Sciatic nerve (tissue), 2 donors: ENCODE measurements at regions not wholly inside any gene's neighbourhood (a gene's known extent, or its start where the extent isn't known, plus 50 kb on each side); places are given as distances from the start of the nearest gene placed in this dataset.

Experiments
- ATAC-seq: fragments of 200-7000 bp; cut with Tn5 transposase; one replicate; pipeline ENCODE4 v1.9.1; 2020; ENCODE audit warnings: mild to moderate bottlenecking, moderate library complexity
- DNase-seq: peaks from one replicate; pipeline ENCODE4 v3.0.0-alpha.2; 2020; ENCODE audit warnings: low spot score
- intact Hi-C: fragments of 100-400 bp; cut with DNase I; formaldehyde crosslinking; loops from one replicate; pipeline ENCODE4 v1.14.2; 2022
- donor health status: DM: no; HTN: no; CAD: no.
- donor health status: DM: no; HTN: no; CAD: no.

DNA sequence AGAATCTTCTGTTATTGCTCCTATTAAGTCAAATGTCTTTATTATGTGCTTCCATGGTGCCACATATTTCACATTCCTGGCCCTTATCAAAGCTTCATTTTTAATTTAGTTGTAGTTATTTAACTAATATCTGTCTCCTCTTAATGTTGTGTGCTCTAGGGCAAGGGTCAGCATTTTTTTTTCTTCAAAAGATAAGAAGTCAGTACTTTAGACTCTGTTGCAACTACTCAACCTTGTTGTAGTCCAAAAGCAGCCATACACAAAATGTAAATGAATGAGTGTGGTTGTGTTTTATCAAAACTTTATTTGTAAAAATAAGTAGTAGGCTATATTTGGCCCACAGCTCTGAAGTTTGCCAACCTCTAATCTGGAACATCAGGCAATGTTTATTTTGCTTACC, 394.7 kb upstream of the CBLB start:
- no peak for ATAC-seq

DNA sequence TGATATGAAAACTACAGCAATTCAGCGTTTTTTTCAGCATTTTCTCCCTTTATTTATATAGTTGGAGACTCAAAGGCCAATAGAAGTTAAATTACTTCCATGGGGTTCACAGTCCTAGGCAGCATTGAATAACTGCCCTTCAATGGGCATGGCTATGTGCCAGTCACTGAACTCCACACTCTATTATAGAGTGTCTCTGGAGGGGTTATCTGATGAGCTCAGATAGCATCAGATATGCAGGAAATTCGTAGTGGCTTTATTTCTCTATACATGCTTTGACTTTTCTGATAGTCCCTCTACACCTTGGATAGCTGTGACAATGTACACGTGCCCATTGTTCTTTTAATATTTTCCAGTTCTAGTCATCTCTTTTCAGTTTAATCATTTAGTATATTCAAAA, 396.9 kb upstream of the CBLB start:
- ATAC-seq (no peak), DNase-seq (no peak)
- intact Hi-C loops, result no loop called here

More for the DNA sequence above, 394.7 kb upstream of the CBLB start:
- no peak for DNase-seq
- intact Hi-C loops, result no loop called here

DNA sequence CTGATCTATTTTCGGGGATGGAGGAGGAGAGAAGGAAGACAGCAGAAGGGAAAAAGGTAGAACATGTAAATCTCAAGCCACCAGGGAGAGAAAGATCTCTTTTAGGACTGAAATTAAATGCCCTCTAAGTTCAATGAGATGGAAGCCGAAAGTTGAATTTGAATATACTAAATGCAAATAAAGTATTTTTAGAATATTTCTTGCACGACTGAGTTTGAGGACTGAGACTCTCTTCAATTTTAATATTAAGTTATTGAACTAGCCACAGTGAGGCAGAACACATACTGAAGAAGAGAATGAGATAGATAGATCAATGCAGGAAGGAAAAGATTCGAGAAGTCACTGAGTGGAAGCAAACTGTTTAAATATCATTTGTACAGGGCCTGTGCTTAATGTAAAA, 399.9 kb upstream of the CBLB start:
- no peak for DNase-seq
- ATAC-seq, result no peak
- intact Hi-C loops, result no loop called here

DNA sequence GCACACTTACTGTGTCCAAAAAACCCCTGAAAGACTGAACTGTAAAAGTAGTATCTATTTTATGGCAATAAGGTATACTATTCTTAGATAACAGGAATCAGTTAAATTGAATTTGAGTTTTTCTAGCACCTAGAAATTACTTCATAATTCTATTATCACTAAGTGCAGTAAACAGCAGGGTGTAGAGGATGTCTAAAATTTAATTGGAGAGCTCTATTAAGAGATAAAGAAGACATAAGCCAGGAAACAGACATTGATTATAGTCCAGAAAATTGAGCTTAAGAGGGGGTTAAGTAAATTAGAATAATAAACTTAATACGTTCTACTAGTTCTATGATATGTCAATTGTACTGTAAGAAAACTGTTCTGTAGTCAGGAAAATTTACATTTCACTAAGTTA, 403.5 kb upstream of the CBLB start:
- DNase-seq, result no peak
- no peak for ATAC-seq
- intact Hi-C loops, result no loop called here

DNA sequence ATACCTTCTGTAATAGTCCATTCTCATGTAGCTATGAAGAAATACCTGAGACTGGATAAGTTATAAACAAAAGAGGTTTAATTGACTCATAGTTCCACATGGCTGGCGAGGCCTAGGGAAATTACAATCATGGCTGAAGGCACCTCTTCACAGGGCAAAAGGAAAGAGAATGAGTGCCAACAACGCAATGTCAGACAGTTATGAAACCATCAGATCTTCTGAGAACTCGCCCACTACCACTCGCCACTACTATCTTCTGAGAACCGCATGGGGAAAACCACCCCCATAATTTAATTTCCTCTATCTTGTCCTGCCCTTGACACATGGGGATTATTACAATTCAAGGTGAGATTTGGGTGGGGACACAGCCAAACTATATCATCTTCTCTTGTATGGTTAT, 406.8 kb upstream of the CBLB start:
- no peak for DNase-seq
- intact Hi-C loops, result no loop called here
- ATAC-seq, result no peak

DNA sequence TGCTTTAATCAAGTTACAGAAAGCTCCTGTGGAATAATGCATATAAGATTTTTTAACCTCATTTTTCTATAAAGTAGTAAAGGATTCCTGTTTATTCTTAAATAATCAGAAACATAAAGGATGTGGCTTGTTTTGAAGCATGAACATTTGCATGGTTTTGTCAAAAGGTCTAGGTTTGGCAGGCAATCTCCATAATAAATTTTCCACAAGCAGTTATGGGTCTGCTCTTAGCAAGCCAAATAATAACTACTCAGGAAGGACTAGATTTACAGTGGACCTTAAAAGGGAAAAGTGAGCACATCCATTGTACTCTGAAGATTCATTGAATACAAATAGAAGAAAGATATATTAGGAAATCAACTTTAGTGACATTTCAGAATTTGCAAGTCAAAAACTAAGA, 407.3 kb upstream of the CBLB start:
- DNase-seq (no peak), ATAC-seq (no peak)
- intact Hi-C loops, result no loop called here

DNA sequence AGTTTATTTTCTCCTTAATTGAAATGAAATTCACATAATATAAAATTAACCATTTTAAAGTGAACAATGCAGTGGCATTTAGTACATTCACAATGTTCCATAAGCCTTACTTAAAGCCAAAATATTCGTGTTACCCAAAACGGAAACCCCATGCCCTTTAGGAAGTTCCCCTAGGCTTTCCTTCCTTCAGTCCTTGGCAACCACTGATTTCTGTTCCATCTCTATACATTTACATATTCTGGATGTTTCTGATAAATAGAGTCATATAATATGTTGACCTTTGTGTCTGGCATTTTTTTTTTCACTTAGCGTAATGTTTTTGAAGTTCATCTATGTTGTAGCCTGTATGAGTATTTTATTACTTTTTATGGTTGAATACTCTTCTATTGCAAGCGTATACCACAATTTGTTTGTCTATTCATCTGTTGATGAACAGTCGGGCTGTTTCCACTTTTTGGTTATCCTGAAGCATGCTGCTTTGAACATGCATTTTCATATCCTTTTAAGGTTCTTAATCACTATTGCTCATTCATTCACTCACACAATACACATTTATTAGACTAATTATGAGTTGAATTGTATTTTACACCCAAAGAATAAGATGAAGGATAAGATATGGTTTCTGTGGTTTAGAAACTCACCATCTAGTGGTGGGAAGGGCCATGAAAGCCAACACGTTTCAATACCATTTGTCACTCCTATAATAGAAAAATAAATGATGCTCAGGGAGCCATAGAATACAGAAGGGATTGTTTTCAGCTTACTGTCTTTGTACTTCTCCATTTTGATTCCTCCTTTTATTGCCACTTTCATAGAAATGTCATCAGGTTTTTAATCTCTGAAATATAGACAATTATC, 408.2 kb upstream of the CBLB start:
- DNase-seq (no peak), ATAC-seq (no peak)
- intact Hi-C loops, result no loop called here

DNA sequence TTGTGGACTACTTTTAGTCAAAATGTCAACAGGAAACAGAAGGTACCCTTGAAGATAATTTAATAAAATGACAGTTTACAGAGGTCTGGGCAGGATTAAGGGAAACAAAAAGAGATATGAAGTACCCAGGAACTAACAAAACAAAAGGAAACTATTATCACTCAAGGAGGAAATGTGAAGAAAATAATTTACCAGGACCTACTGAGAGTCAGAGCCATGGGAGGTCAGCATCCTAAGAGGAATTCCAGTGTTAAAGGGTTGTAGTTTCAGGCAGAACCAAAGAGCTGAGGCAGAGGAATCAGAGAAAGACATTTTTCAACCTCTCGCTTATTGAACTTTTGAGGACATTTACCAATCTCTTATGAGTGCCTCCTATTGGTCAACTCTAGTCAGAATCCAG, 408.9 kb upstream of the CBLB start:
- ATAC-seq (no peak), DNase-seq (no peak)
- intact Hi-C loops, result no loop called here

DNA sequence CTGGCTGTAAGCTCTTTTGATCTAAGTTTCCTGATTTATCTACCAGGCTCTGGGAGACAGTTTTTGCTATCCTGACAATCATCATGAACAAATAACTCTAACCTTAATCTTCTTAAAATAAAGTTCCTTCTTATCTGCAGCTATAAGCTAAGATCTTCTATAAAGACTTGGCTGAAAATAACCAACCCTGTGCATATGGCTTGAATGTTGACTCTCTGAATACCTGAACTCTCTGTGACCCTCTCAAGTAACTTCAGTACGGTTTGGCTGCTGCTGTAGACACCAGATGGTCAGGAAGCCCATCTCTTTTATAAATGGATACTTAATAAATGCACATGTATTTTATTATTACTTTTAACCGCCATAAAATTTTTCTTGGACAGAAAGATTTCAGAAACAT, 412.4 kb upstream of the CBLB start:
- ATAC-seq (no peak), DNase-seq (no peak)
- intact Hi-C loops, result no loop called here

DNA sequence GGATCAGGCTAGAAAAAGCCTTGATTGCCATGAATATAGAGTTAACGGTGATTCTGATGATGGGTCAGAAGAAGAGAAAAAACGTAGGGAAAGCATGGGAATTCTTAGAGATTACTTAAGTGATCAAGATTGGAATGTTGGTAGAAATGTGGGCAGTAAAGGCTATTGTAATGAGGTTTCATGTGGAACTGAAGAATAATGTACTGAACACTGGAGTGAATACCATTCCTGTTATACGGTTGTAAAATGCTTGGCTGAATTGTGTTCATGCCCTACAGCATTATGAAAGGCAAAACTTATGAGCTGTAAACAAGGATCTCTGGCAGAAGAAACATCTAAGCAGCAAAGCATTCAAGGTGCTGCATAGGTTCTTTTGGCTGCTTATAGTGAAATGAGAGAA, 414.1 kb upstream of the CBLB start:
- DNase-seq (no peak), ATAC-seq (no peak)
- intact Hi-C loops, result no loop called here

DNA sequence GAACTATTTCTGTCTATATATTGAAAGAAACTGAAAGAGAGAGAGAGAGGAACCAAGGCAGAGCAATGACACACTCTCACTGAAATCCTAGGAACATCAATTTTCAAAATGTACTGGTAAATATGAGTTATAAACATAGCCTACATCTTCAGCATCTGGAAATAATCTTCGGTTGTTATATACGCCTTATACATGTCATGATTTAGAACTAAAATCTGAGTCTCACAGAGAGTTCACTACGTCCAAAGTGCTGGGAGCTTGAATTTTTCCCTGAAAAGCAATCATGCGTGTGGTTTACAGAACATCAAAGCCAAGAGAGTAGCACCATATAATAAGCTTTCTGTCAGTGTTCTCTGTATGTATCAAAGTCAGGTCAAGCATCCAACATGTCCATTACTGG, 420.0 kb upstream of the CBLB start:
- intact Hi-C loops, result no loop called here
- no peak for DNase-seq
- no peak for ATAC-seq

DNA sequence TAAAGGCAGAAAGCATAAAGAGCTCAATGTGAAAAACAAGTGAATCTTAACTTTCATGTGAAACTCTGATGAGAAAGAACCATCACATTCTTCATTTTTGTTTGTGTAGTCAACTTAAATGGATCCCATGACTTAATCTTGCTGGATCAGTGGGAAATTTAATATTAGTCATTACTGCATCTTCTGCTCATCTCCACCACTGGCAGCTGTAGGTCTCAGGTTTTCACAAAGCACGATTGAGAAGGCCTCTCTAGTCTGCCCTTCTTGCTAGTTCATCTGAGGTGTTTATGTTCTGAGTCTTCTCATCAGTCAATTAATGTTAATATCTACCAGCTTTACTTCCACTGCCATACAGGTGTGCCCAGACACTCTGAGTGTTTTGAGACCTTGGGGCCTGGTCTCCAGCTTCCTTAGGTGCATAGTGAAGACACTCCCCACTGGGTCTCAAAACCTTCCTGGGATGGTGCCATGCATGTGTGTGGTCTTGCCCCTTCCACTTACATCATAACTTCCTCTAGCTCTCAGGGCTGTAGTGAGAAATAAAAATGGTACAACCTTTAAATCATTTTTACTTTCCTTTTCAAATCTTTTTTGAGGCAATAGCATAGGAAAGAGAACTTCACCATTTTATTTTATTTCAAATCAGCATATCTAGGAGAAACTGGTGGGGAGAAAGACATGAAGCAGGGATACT, 421.6 kb upstream of the CBLB start:
- ATAC-seq, result no peak
- no peak for DNase-seq
- intact Hi-C loops, result no loop called here

DNA sequence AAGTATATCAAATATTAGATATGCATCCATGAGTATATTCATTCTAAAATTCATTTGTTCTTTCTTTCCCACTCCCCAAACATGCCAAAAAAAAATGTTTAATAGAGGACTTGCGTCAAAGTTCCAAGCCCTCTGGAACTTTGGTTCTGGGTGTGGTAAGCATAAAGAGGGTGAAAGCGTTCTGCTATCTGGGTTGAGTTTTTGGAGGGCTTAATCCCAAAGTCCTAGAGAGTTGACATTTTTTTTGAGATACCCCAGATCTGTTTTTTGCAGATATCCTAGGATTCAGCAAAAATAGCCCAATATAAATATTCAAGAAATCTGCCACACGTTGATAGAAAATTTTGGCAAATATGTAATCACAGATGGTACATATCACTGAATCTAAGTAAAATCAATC, 424.3 kb upstream of the CBLB start:
- intact Hi-C loops, result no loop called here
- DNase-seq, result no peak

DNA sequence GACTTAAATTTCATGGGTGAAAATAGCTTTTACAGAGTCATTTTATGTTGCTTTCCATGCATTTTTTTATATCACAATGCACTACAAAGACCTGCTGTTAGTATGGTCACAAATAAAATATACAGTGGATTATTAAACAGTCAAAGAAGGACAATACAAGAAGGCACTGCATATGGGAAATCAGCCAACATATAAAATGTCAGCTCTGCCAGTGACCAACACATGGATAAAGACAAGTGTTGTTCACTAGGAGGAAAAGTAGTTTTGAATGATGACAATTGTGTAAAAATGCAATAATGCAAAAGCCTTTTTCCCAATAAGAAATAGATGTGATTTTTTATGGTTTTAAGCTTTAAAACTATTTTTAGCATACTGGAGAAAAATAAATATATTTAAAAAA, 425.3 kb upstream of the CBLB start:
- DNase-seq, result no peak
- no peak for ATAC-seq
- intact Hi-C loops, result no loop called here

More for the DNA sequence above, 424.3 kb upstream of the CBLB start:
- ATAC-seq, result no peak

DNA sequence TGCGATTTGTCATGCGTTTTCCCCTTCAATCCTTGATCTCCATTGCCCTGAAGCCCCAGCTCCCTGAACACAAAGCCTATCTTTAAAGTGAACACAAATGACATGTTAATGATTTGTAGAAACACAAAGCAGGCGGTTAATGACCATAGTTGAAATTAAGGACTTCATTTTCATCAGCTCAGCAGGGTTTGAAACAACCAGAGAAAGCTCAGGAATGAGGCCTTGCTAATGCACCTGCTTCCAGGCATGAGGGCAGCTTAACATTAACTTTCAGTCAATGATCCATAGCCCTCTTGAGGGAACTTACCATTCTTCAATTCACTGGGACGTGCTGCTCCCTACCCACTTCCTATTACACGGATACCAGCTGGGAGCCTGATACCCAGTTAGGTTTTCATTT, 427.2 kb upstream of the CBLB start:
- DNase-seq, result no peak
- ATAC-seq, result no peak
- intact Hi-C loops, result no loop called here

DNA sequence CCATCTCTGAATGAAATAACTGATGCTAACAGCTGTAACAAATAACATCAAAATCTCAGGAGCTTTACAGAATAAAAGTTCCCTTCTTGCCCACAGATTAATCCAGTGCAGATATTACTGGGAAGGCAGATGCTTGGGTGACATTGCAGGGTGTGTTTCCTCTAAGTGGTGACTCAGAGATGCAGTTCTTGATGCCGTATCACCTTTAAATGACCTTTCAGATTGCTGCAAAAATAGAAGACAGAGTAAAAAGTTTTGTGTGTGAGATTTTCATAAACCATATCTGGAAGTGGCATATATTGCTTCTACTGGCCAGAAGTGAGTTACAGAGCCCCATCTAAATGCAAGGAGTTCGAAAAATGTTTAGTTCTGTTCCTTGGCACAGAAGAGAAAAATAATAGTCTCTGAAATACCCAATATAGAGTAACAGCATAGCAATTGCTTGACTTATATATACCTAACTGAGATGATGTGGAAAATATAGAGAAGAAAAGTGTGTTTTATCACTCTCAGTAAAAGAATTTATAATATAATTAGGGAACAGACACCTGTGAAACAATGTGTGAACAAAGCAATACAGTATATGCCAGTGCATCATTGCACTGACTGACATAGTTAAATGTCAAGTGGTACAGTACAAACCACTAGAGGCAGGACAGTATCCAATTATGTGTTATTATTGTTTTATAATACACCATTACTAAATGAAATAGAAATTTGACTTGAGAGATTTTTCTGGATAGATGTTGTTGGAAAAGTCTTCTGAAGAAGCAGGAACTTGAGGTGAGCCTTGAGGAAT, 430.7 kb upstream of the CBLB start:
- peak; percentile 84 for ATAC-seq

DNA sequence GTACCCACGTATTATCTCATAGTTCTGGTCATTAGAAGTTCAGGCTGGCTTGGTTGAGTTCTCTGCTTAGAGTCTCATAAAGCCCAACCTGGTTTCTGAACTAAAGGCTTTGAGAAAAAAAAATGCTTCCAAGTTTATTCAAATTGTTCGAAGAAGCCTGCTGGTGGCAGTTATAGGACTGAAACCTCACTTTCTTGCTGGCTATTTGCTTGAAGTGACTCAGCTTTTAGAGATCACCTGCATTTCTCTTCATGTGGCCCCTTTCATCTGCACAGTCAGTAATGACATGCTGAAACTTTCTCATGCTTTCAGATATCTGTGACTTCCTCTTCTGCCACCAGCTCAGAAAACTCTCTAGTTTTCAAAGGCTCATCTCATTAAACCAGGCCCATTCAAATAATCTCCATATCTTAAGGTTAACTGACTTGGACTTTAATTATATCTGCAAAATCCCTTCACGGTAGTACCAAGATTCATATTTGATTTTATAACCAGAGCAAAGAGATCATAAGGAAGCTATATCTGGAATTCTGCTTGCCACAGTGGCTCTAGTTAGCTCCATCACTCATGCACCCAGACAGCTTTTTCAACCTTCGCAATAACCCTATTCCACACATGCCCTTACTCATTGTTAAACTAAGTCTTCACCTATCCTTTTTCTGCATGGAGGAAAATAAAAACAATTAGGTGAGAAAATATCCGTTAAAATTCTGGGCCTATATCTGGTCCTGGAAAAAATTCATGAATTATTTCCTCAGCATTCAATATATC, 433.8 kb upstream of the CBLB start:
- ATAC-seq, result no peak
- intact Hi-C loops, result no loop called here
- DNase-seq, result no peak

More for the DNA sequence above, 430.7 kb upstream of the CBLB start:
- intact Hi-C loops, result no loop called here
- no peak for DNase-seq

DNA sequence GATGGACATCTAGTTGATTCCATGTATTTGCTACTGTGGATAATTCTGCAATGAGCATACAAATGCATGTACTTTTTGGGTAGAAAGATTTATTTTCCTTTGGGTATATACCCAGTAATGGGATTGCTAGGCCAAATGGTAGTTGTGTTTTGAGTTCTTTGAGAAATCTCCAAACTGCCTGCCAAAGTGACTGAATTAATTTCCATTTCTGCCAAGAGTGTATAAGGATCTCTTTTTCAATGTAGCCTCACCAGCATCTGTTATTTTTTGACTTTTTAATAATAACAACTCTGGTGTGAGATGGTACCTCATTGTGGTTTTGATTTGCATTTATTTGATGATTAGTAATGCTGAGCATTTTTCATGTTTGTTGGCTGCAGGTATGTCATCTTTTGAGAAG, 435.0 kb upstream of the CBLB start:
- DNase-seq, result no peak
- ATAC-seq, result no peak
- intact Hi-C loops, result no loop called here

DNA sequence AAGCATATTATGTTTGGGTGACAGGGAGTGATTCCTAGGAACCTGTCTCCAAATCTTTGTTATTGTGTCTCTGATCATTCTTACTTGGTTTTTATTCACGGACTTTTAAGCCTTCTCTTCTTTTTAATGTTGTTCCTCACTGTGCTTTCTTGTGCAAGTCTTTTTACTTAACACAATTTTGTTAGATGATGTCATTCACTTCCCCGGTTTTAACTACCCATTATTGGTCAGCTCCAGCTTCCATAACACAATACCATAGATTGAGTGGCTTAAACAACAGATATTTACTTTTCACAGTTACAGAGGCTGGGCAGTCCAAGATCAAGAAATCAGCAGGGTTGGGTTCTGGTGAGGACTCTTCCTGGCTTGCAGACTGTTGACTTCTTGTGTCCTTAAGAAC, 436.3 kb upstream of the CBLB start:
- ATAC-seq, result no peak
- no peak for DNase-seq
- intact Hi-C loops, result no loop called here
